ENCODE measurements at regions not wholly inside any gene's neighbourhood (a gene's known extent, or its start where the extent isn't known, plus 50 kb on each side); places are given as distances from the start of the nearest gene placed in this dataset.

DNA sequence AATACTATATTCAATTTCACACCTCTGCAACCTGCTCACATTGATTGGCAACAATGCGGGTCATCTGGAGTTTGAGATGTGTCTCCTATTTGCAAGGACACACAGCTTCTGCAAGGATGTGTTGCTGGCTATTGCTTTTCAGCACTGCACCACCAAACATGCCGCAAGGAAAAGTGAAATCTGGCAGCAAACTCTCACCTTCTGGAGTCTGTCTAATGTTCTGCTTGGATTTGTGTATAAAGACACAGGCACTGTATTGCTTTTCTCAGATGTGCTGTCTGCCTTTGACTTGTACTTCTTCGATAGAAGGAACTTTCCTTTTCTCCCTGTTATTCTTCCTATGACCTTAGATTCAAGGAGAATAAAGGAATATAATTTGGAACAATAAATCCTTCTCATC is 138.6 kb upstream of the EPHA4 start:
- H3K36me3 ChIP-seq, result no peaks in the 10 kb centered on the region
- intact Hi-C loops (cut with DNase I; ENCODE audit: low total_unique reads), result no loop called here
- no peak for TF ChIP-seq POLR2AphosphoS5 (IDR thresholded peaks at IDR 0.05)
- TF ChIP-seq, protein P1, sequence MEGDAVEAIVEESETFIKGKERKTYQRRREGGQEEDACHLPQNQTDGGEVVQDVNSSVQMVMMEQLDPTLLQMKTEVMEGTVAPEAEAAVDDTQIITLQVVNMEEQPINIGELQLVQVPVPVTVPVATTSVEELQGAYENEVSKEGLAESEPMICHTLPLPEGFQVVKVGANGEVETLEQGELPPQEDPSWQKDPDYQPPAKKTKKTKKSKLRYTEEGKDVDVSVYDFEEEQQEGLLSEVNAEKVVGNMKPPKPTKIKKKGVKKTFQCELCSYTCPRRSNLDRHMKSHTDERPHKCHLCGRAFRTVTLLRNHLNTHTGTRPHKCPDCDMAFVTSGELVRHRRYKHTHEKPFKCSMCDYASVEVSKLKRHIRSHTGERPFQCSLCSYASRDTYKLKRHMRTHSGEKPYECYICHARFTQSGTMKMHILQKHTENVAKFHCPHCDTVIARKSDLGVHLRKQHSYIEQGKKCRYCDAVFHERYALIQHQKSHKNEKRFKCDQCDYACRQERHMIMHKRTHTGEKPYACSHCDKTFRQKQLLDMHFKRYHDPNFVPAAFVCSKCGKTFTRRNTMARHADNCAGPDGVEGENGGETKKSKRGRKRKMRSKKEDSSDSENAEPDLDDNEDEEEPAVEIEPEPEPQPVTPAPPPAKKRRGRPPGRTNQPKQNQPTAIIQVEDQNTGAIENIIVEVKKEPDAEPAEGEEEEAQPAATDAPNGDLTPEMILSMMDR (IDR thresholded peaks at IDR 0.05 in 8 of 11, conservative IDR thresholded peaks at IDR 0.05 in 3 of 11), result no peak
- TF ChIP-seq POLR2A (IDR thresholded peaks at IDR 0.05), result no peak
- H3K4me1 ChIP-seq, result no peaks in the 10 kb centered on the region
- H3K27me3 ChIP-seq (replicated peaks in 1 of 7), result no peaks in the 10 kb centered on the region
- no peaks in the 10 kb centered on the region for H3K9me3 ChIP-seq
- DNase-seq, result no peak
- no peak overlapping the region for H3K4me3 ChIP-seq
- no peak overlapping the region for H3K27ac ChIP-seq
- 84 to 95% (median 87%) methylated on average over 3 of the region's 3 CpGs for WGBS, 5 donors

DNA sequence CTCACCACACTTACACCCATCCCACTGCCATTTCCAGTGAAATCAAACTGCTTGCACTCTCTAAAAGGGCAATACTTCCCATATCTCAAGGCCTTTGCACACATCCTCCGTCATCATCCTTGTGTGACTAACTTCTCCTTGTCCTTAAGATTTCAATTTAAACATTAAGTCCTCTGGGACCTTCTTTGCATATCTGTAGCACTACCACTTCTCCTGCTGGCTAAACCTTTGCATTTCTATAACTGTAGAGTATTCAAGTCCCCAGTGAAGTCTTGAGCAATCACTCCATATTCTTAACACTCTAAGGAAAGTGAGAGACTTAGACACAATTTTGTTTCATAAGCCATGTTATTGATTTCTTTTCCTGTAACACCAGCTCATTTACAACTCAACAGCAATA is 136.8 kb upstream of the EPHA4 start:
- Histone ChIP-seq H3K27ac (no peak overlapping the region), H3K36me3 (no peaks in the 10 kb centered on the region), H3K4me1 (no peaks in the 10 kb centered on the region), H3K27me3 (replicated peaks in 1 of 7) (no peaks in the 10 kb centered on the region), H3K4me3 (no peak overlapping the region), H3K9me3 (no peaks in the 10 kb centered on the region)
- no peak for DNase-seq
- WGBS, 5 donors, result 66 to 75% (median 68%) methylated on average over 1 of the region's 1 CpG
- intact Hi-C loops (cut with DNase I; ENCODE audit: low total_unique reads), result no loop called here
- TF ChIP-seq, protein P1 (IDR thresholded peaks at IDR 0.05 in 8 of 11, conservative IDR thresholded peaks at IDR 0.05 in 3 of 11), result no peak
- TF ChIP-seq POLR2AphosphoS5 (IDR thresholded peaks at IDR 0.05) (no peak), POLR2A (IDR thresholded peaks at IDR 0.05) (no peak)

DNA sequence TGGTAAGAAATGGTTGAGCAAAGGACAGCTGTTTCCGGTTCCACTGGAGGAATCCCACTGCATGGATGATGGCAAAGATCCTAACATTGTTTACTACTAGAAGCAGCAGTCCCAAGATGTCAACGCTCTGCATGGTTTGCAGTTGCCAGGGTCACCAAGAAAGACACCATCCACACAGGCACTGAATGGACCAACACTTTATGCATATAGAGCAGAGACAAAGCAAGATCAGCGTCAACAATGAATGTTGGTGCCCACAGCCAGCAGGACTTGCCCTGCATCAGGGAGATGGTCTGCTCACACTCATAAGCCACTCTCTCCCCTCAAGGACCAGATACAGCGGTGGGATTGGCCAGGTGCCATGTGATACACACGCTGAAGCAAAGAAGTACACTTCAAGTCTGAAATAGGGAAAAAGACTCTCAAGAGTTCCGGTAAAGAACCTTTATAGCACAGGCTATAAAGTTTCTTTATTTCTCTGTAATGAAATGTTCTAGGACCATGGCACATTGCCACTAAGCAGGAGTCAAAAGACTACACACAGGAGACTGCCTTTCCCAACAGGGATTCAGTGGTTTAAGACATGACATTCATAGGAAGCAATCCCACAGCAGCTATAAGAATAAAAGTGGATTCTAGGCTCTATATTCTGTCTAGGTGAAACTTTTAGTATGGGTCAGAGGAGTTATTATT is 133.2 kb upstream of the EPHA4 start:
- Histone ChIP-seq H3K4me3 (no peak overlapping the region), H3K4me1 (no peaks in the 10 kb centered on the region), H3K27me3 (replicated peaks in 1 of 7) (no peaks in the 10 kb centered on the region), H3K9me3 (no peaks in the 10 kb centered on the region), H3K27ac (no peak overlapping the region), H3K36me3 (no peaks in the 10 kb centered on the region)
- 82 to 89% (median 86%) methylated on average over 6 of the region's 6 CpGs for WGBS, 5 donors
- no peak for DNase-seq
- intact Hi-C loops (cut with DNase I; ENCODE audit: low total_unique reads), result no loop called here
- TF ChIP-seq, protein P1 (IDR thresholded peaks at IDR 0.05 in 8 of 11, conservative IDR thresholded peaks at IDR 0.05 in 3 of 11), result no peak
- no peak for TF ChIP-seq POLR2A (IDR thresholded peaks at IDR 0.05)
- no peak for TF ChIP-seq POLR2AphosphoS5 (IDR thresholded peaks at IDR 0.05)

DNA sequence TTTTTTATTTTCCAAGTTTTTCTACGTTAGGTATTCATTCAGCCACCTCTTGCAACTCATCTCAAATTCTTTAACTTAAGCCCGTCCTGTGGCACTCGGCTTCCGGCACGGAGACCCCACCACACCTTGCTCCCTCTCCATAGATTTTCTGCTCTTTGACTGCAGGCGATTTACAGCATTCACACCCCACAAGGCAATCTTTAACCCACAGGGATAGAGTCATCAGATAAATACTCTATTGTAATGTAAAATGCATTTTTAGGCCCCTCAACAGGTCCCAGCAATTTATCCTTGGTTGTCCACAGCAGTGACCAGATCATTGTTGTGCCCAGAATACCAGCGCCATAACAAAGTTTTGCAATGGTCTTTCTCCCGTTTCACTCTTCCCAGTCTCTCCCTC is 132.3 kb upstream of the EPHA4 start:
- Histone ChIP-seq H3K9me3 (no peaks in the 10 kb centered on the region), H3K4me1 (no peaks in the 10 kb centered on the region), H3K4me3 (no peak overlapping the region), H3K27me3 (replicated peaks in 1 of 7) (no peaks in the 10 kb centered on the region), H3K27ac (no peak overlapping the region), H3K36me3 (no peaks in the 10 kb centered on the region)
- DNase-seq, result no peak
- intact Hi-C loops (cut with DNase I; ENCODE audit: low total_unique reads), result no loop called here
- 84 to 85% (median 84%) methylated on average over 8 of the region's 8 CpGs for whole genome bisulfite sequencing, 5 donors
- TF ChIP-seq POLR2A (IDR thresholded peaks at IDR 0.05), result no peak
- no peak for TF ChIP-seq POLR2AphosphoS5 (IDR thresholded peaks at IDR 0.05)
- TF ChIP-seq, protein P1 (IDR thresholded peaks at IDR 0.05 in 8 of 11, conservative IDR thresholded peaks at IDR 0.05 in 3 of 11), result no peak
